Sigmoid colon (tissue), 6 donors: ENCODE measurements at regions not wholly inside any gene's neighbourhood (a gene's known extent, or its start where the extent isn't known, plus 50 kb on each side); places are given as distances from the start of the nearest gene placed in this dataset.

ENCODE experiments used
- DNase-seq: peaks from one replicate; pipeline ENCODE4 v3.0.0-alpha.2; 2019
- H3K27ac ChIP-seq, 4 donors: fragments of 200-600 bp; sonication (generic); one replicate each; pipeline ENCODE4 v1.5.1; 2016 to 2019; ENCODE audit warnings: mild to moderate bottlenecking in 1 of 4
- H3K27me3 ChIP-seq, 3 donors: fragments of 200-600 bp; sonication (generic); one replicate each; pipeline ENCODE4 v1.5.1; 2019; ENCODE audit warnings: mild to moderate bottlenecking in 1 of 3
- H3K36me3 ChIP-seq, 4 donors: fragments of 200-600 bp; sonication (generic); one replicate each; pipeline ENCODE4 v1.5.1; 2016 to 2019
- H3K4me1 ChIP-seq, 4 donors: fragments of 200-600 bp; sonication (generic); one replicate each; pipeline ENCODE4 v1.5.1; 2017 to 2019
- H3K4me3 ChIP-seq, 4 donors: fragments of 200-600 bp; sonication (generic); one replicate each; pipeline ENCODE4 v1.5.1; 2017 to 2019; ENCODE audit warnings: mild to moderate bottlenecking in 2 of 4, moderate library complexity in 1 of 4
- H3K9me3 ChIP-seq, 4 donors: fragments of 200-600 bp in 3 of 4; sonication (generic) in 3 of 4; one replicate each; pipeline versions ENCODE4 v1.5.1 to v1.6.1; 2013 to 2019
- CTCF ChIP-seq, 4 experiments: fragments of 450-650 bp in 3 of 4; fragments of 200-600 bp in 1 of 4; IDR thresholded peaks; one replicate each; pipeline ENCODE4 v1.5.1; 2016 to 2019; ENCODE audit warnings: antibody characterized with exemption in 4 of 4, mild to moderate bottlenecking in 3 of 4, moderate library complexity in 2 of 4
- EP300 ChIP-seq, 4 donors: sonication (generic); formaldehyde crosslinking; IDR thresholded peaks; one replicate each; pipeline ENCODE4 v1.6.1; 2017; ENCODE audit warnings: antibody characterized with exemption in 4 of 4
- POLR2A ChIP-seq, 2 donors: fragments of 450-650 bp; IDR thresholded peaks; one replicate each; pipeline ENCODE4 v1.6.1; 2016; ENCODE audit warnings: antibody characterized with exemption in 2 of 2, mild to moderate bottlenecking in 2 of 2, moderate library complexity in 2 of 2
- POLR2AphosphoS5 ChIP-seq, 4 donors: sonication (generic); formaldehyde crosslinking; IDR thresholded peaks; one replicate each; pipeline ENCODE4 v1.6.1; 2017; ENCODE audit warnings: antibody characterized with exemption in 4 of 4
- WGBS, 2 donors: extraction: QIAGEN DNeasy Blood & Tissue Kit; methylation state at CpG; one replicate each; pipeline ENCODE4 v1.1.7; 2013; 5-methylcytosine and 5-hydroxymethylcytosine counted together
- intact Hi-C: fragments of 100-400 bp; cut with DNase I; formaldehyde crosslinking; loops from one replicate; pipeline ENCODE4 v1.15.1; 2023
- donor health status: healthy with polysubstance abuse.
- donor health status: healthy.

GRCh38 chr22:26860301-26860700 lies 202.9 kb downstream of the MIAT start:
- DNase-seq, result no peak
- intact Hi-C loops, result no loop called here
- H3K4me1 ChIP-seq, result no peaks in the 10 kb centered on the region
- no peak overlapping the region for H3K27ac ChIP-seq
- H3K36me3 ChIP-seq, result no peaks in the 10 kb centered on the region
- H3K9me3 ChIP-seq, result no peaks in the 10 kb centered on the region
- H3K27me3 ChIP-seq, result no peaks in the 10 kb centered on the region
- TF ChIP-seq POLR2AphosphoS5 (IDR thresholded peaks at IDR 0.05) (no peak), POLR2A (IDR thresholded peaks at IDR 0.05) (no peak), EP300 (IDR thresholded peaks at IDR 0.05) (no peak), CTCF (IDR thresholded peaks at IDR 0.05) (no peak)
- WGBS, 2 donors, result 92 to 93% methylated on average over 9 of the region's 9 CpGs
- no peak overlapping the region for H3K4me3 ChIP-seq

- no peak for TF ChIP-seq EP300 (IDR thresholded peaks at IDR 0.05)
- no peak for TF ChIP-seq POLR2AphosphoS5 (IDR thresholded peaks at IDR 0.05)
- TF ChIP-seq CTCF (IDR thresholded peaks at IDR 0.05), result no peak
- no peak for TF ChIP-seq POLR2A (IDR thresholded peaks at IDR 0.05)
- Histone ChIP-seq H3K4me3 (no peak overlapping the region), H3K27ac (no peak overlapping the region), H3K9me3 (peaks cover 0 to 4% (median 0%) of the 10 kb centered on the region in 4 donors), H3K4me1 (no peaks in the 10 kb centered on the region), H3K27me3 (no peaks in the 10 kb centered on the region), H3K36me3 (no peaks in the 10 kb centered on the region)
- intact Hi-C loops, result no loop called here
- no peak for DNase-seq
- 87 to 88% methylated on average over 1 of the region's 1 CpG for WGBS, 2 donors
Observed at GRCh38 chr22:26865021-26865420, 207.6 kb downstream of the MIAT start.

- DNase-seq, result no peak
- Histone ChIP-seq H3K4me3 (no peak overlapping the region), H3K4me1 (peaks cover 0 to 17% (median 10%) of the 10 kb centered on the region in 4 donors), H3K36me3 (no peaks in the 10 kb centered on the region), H3K9me3 (no peaks in the 10 kb centered on the region), H3K27me3 (no peaks in the 10 kb centered on the region), H3K27ac (no peak overlapping the region)
- intact Hi-C loops, result no loop called here
- TF ChIP-seq CTCF (IDR thresholded peaks at IDR 0.05) (no peak), POLR2AphosphoS5 (IDR thresholded peaks at IDR 0.05) (no peak), EP300 (IDR thresholded peaks at IDR 0.05) (no peak), POLR2A (IDR thresholded peaks at IDR 0.05) (no peak)
- WGBS, 2 donors, result 88 to 93% methylated on average over 4 of the region's 4 CpGs
Observed at GRCh38 chr22:26883393-26883792, 226.0 kb downstream of the MIAT start.

GRCh38 chr22:26884921-26885320 lies 227.5 kb downstream of the MIAT start:
- H3K4me1 ChIP-seq, result peaks cover 0 to 17% (median 10%) of the 10 kb centered on the region in 4 donors
- TF ChIP-seq EP300 (IDR thresholded peaks at IDR 0.05) (no peak), POLR2A (IDR thresholded peaks at IDR 0.05) (no peak), CTCF (IDR thresholded peaks at IDR 0.05) (no peak), POLR2AphosphoS5 (IDR thresholded peaks at IDR 0.05) (no peak)
- no peak for DNase-seq
- H3K27me3 ChIP-seq, result no peaks in the 10 kb centered on the region
- H3K27ac ChIP-seq, result no peak overlapping the region
- WGBS, 2 donors, result 90 to 93% methylated on average over 7 of the region's 7 CpGs
- intact Hi-C loops, result no loop called here
- H3K4me3 ChIP-seq, result no peak overlapping the region
- H3K36me3 ChIP-seq, result no peaks in the 10 kb centered on the region
- H3K9me3 ChIP-seq, result no peaks in the 10 kb centered on the region
